Ascending aorta (tissue), 2 donors: ENCODE measurements at regions not wholly inside any gene's neighbourhood (a gene's known extent, or its start where the extent isn't known, plus 50 kb on each side); places are given as distances from the start of the nearest gene placed in this dataset.

Experiments
- DNase-seq, 2 donors: peaks; one replicate each; pipeline ENCODE4 v3.0.0-alpha.2; 2019; ENCODE audit warnings: low spot score in 2 of 2
- H3K27ac ChIP-seq, 2 donors: fragments of 200-600 bp; sonication (generic); one replicate each; pipeline ENCODE4 v1.5.1; 2016 to 2017; ENCODE audit warnings: mild to moderate bottlenecking in 1 of 2
- H3K27me3 ChIP-seq: fragments of 200-600 bp; sonication (generic); one replicate; pipeline ENCODE4 v1.5.1; 2017
- H3K36me3 ChIP-seq, 2 donors: fragments of 200-600 bp; sonication (generic); one replicate each; pipeline ENCODE4 v1.5.1; 2016
- H3K4me1 ChIP-seq, 2 donors: fragments of 200-600 bp; sonication (generic); one replicate each; pipeline ENCODE4 v1.5.1; 2016 to 2017; ENCODE audit warnings: mild to moderate bottlenecking in 1 of 2
- H3K4me3 ChIP-seq, 2 donors: fragments of 200-600 bp; sonication (generic); one replicate each; pipeline ENCODE4 v1.5.1; 2016 to 2017; ENCODE audit warnings: mild to moderate bottlenecking in 1 of 2
- H3K9me3 ChIP-seq, 2 donors: fragments of 200-600 bp; sonication (generic); one replicate each; pipeline ENCODE4 v1.5.1; 2016
- CTCF ChIP-seq, 3 experiments: fragments of 200-600 bp in 2 of 3; fragments of 450-650 bp in 1 of 3; sonication (generic) in 2 of 3; IDR thresholded peaks; one replicate each; pipeline ENCODE4 v1.5.1; 2016 to 2019; ENCODE audit warnings: antibody characterized with exemption in 3 of 3, mild to moderate bottlenecking in 1 of 3, moderate library complexity in 1 of 3
- intact Hi-C: fragments of 100-400 bp; cut with DNase I; formaldehyde crosslinking; loops from one replicate; pipeline ENCODE4 v1.15.1; 2023

- Histone ChIP-seq H3K9me3 (peaks cover 0 to 4% of the 10 kb centered on the region in 2 donors), H3K4me1 (no peaks in the 10 kb centered on the region), H3K27ac (no peak overlapping the region), H3K27me3 (no peaks in the 10 kb centered on the region), H3K4me3 (no peak overlapping the region), H3K36me3 (no peaks in the 10 kb centered on the region)
- TF ChIP-seq CTCF (IDR thresholded peaks at IDR 0.05), result no peak
- intact Hi-C loops, result no loop called here
- DNase-seq, result no peak
These were observed 238.2 kb upstream of the PROX1 start for GRCh38 chr1:213749558-213749957.

- no peaks in the 10 kb centered on the region for H3K27me3 ChIP-seq
- no peak for TF ChIP-seq CTCF (IDR thresholded peaks at IDR 0.05)
- no peak overlapping the region for H3K27ac ChIP-seq
- peaks cover 0 to 4% of the 10 kb centered on the region in 2 donors for H3K9me3 ChIP-seq
- no peak overlapping the region for H3K4me3 ChIP-seq
- H3K4me1 ChIP-seq, result no peaks in the 10 kb centered on the region
- H3K36me3 ChIP-seq, result no peaks in the 10 kb centered on the region
- DNase-seq, result no peak
- intact Hi-C loops, result no loop called here
These were observed 237.3 kb upstream of the PROX1 start for GRCh38 chr1:213750231-213751063.

GRCh38 chr1:213751064-213751397 lies 236.7 kb upstream of the PROX1 start:
- no peaks in the 10 kb centered on the region for H3K4me1 ChIP-seq
- no peak for TF ChIP-seq CTCF (IDR thresholded peaks at IDR 0.05)
- DNase-seq, result no peak
- intact Hi-C loops, result no loop called here
- no peaks in the 10 kb centered on the region for H3K36me3 ChIP-seq
- peaks cover 0 to 4% of the 10 kb centered on the region in 2 donors for H3K9me3 ChIP-seq
- H3K27ac ChIP-seq, result no peak overlapping the region
- H3K27me3 ChIP-seq, result no peaks in the 10 kb centered on the region
- H3K4me3 ChIP-seq, result no peak overlapping the region

- intact Hi-C loops, result no loop called here
- TF ChIP-seq CTCF (IDR thresholded peaks at IDR 0.05), result no peak
- H3K4me3 ChIP-seq, result no peak overlapping the region
These were observed 228.2 kb upstream of the PROX1 start for GRCh38 chr1:213759359-213760181.

GRCh38 chr1:213761845-213762407 lies 225.8 kb upstream of the PROX1 start:
- no peak for TF ChIP-seq CTCF (IDR thresholded peaks at IDR 0.05)
- no peaks in the 10 kb centered on the region for H3K4me1 ChIP-seq
- no peak for DNase-seq

More at GRCh38 chr1:213759359-213760181, 228.2 kb upstream of the PROX1 start:
- Histone ChIP-seq H3K4me1 (no peaks in the 10 kb centered on the region), H3K9me3 (no peaks in the 10 kb centered on the region), H3K27ac (no peak overlapping the region), H3K36me3 (no peaks in the 10 kb centered on the region), H3K27me3 (no peaks in the 10 kb centered on the region)
- DNase-seq, result no peak

More at GRCh38 chr1:213761845-213762407, 225.8 kb upstream of the PROX1 start:
- H3K27me3 ChIP-seq, result no peaks in the 10 kb centered on the region
- no peaks in the 10 kb centered on the region for H3K36me3 ChIP-seq
- H3K4me3 ChIP-seq, result no peak overlapping the region
- no peak overlapping the region for H3K27ac ChIP-seq
- no peaks in the 10 kb centered on the region for H3K9me3 ChIP-seq
- intact Hi-C loops, result no loop called here
